ENCODE measurements at regions not wholly inside any gene's neighbourhood (a gene's known extent, or its start where the extent isn't known, plus 50 kb on each side); places are given as distances from the start of the nearest gene placed in this dataset.

- DNase-seq, result no peak
- Mint-ChIP-seq H3K36me3 (ENCODE audit: low read depth) (no peaks in the 10 kb centered on the region), H3K4me1 (ENCODE audit: low read depth) (peaks cover 5% of the 10 kb centered on the region; the same call in 1 of the 2 replicates), H3K4me3 (no peak overlapping the region; the same call in 1 of the 2 replicates), H3K27ac (no peak overlapping the region; the same call in 1 of the 2 replicates), H3K27me3 (ENCODE audit: insufficient read depth) (no peaks in the 10 kb centered on the region), H3K9me3 (peaks cover 19% of the 10 kb centered on the region)
- TF ChIP-seq CTCF (IDR thresholded peaks at IDR 0.05), result no peak
Measured at GRCh38 chr5:12245429-12245828, 341.2 kb upstream of the CTNND2 start.

GRCh38 chr5:12242950-12243888 is 339.0 kb upstream of the CTNND2 start:
- Mint-ChIP-seq H3K36me3 (ENCODE audit: low read depth) (no peaks in the 10 kb centered on the region), H3K4me3 (no peak overlapping the region; the same call in 1 of the 2 replicates), H3K9me3 (peaks cover 25% of the 10 kb centered on the region), H3K27ac (peak overlapping the region; percentile 62; the same call in 1 of the 2 replicates), H3K27me3 (ENCODE audit: insufficient read depth) (no peaks in the 10 kb centered on the region), H3K4me1 (ENCODE audit: low read depth) (peaks cover 5% of the 10 kb centered on the region; the same call in 1 of the 2 replicates)
- TF ChIP-seq CTCF (IDR thresholded peaks at IDR 0.05), result no peak
- no peak for DNase-seq

DNA sequence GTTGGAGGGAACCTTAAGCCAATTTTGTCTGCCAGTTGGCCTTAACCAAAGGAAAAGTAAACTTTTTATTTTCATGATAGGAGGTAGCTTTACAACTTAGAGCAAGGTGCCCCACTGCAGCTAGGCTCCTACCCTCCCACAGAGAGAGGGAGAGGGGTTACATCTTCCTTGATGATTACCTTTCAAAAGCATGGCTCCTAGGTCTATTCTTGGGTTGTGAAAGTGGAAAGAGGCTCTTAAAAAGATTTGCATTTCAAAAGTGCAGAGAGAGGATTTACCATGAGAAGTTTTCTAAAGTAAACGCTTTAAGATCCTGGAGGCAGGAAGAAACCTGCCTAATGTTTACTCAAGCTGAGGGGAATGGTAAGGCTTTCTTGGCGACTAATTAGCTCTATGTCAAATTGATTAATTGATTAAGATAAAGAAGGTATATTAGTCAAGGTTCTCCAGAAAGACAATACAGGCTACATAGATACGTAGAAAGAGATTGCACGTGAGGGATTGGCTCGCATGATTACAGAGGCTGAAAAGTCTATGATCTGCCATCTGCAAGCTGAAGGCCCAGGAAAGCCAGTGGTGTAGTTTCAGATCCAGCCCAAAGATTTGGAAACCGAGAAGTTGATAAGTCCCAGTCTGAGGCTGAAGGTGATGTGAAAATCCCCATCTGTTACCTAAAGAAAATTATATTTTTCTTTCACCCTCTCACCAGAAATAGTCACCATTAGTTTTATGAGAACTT is 333.8 kb upstream of the CTNND2 start:
- H3K27me3 Mint-ChIP-seq (ENCODE audit: insufficient read depth), result no peaks in the 10 kb centered on the region
- no peak overlapping the region for H3K4me3 Mint-ChIP-seq
- H3K9me3 Mint-ChIP-seq, result peaks cover 31% of the 10 kb centered on the region
- no peak for TF ChIP-seq CTCF (IDR thresholded peaks at IDR 0.05)
- H3K27ac Mint-ChIP-seq, result no peak overlapping the region
- H3K4me1 Mint-ChIP-seq (ENCODE audit: low read depth), result no peaks in the 10 kb centered on the region
- no peak for DNase-seq
- H3K36me3 Mint-ChIP-seq (ENCODE audit: low read depth), result no peaks in the 10 kb centered on the region

DNA sequence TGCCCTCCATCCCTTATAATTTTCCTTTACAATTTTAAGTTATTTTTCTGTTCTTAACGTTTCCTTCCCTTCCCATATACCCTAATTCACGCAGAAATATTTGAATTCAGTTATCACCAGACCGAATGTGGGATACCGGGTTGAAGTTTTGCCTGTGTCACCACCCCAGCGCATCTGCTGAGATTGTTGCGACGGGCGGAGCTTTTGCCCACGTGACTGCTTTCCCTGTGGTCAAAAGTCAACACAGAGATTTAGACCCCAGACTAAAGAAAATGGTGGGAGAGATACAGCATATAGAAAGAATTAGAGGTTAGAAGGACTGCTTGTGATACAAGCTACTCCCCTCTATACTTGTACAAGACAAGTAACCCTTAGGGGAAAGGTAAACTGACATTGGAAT is 326.4 kb upstream of the CTNND2 start:
- TF ChIP-seq CTCF (IDR thresholded peaks at IDR 0.05), result no peak
- Mint-ChIP-seq H3K4me1 (ENCODE audit: low read depth) (no peaks in the 10 kb centered on the region), H3K27me3 (ENCODE audit: insufficient read depth) (no peaks in the 10 kb centered on the region), H3K9me3 (peaks cover 36% of the 10 kb centered on the region), H3K36me3 (ENCODE audit: low read depth) (no peaks in the 10 kb centered on the region), H3K27ac (no peak overlapping the region), H3K4me3 (no peak overlapping the region)
- DNase-seq, result no peak

DNA sequence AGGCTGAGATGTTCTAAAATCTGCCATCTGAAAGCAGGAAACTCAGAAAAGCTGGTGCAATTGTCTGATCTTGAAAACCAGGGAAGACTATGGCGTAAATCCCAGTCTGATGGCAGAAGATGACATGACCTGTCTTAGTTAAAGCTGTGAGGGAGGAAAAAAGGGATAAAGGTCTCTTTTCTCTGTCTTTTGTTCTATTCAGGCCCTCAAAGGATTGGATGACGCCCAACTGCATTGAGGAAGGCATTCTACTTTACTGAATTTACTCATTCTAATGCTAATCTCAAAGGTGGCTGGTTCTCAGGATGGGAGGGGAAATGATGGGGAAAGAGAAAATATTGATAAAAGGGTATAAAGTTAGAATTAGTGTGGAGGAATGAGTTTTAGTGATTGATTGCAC is 312.8 kb upstream of the CTNND2 start:
- TF ChIP-seq CTCF (IDR thresholded peaks at IDR 0.05), result no peak
- H3K36me3 Mint-ChIP-seq (ENCODE audit: low read depth), result no peaks in the 10 kb centered on the region
- H3K27ac Mint-ChIP-seq, result no peak overlapping the region
- no peak for DNase-seq
- H3K27me3 Mint-ChIP-seq (ENCODE audit: insufficient read depth), result no peaks in the 10 kb centered on the region
- H3K4me3 Mint-ChIP-seq, result no peak overlapping the region
- no peaks in the 10 kb centered on the region for H3K4me1 Mint-ChIP-seq (ENCODE audit: low read depth)
- H3K9me3 Mint-ChIP-seq, result peaks cover 35% of the 10 kb centered on the region
